ENCODE measurements at regions not wholly inside any gene's neighbourhood (a gene's known extent, or its start where the extent isn't known, plus 50 kb on each side); places are given as distances from the start of the nearest gene placed in this dataset.

DNA sequence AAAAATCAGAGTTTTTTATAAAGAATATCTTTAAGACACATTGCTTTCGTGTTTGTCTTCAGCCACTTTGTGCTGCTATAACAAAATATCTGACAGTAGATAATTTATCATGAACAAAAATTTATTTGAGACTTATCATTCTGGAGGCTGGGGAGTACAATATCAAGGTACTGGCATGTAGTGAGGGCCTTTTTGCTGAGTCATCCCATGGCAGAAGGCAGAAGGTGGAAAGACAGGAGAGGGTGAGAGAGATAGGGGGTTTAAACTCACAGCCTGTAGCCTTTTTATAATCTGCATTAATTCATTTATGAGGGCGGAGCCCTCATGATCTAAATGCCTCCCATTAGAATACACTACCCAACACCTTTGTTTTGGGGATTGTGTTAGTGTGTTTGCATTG lies 431.2 kb upstream of the FAM47C start:
- no peak overlapping the region for H2AK5ac ChIP-seq (ENCODE audit: low read length)
- H3K79me2 ChIP-seq (ENCODE audit: control insufficient read depth, insufficient read depth, low read length, poor library complexity) = no peaks in the 10 kb centered on the region
- no peak overlapping the region for H3K4ac ChIP-seq (ENCODE audit: low read depth, low read length)
- no peaks in the 10 kb centered on the region for H3K4me1 ChIP-seq (ENCODE audit: control insufficient read depth in 1 of 2, insufficient read depth in 2 of 2, low read length in 2 of 2)
- no peak overlapping the region for H4K8ac ChIP-seq (ENCODE audit: low read depth, low read length)
- H3K23ac ChIP-seq (ENCODE audit: low read length) = no peak overlapping the region
- no peak overlapping the region for H3K14ac ChIP-seq (ENCODE audit: low read length)
- no peaks in the 10 kb centered on the region for H3K36me3 ChIP-seq (ENCODE audit: control insufficient read depth in 1 of 2, insufficient read depth in 2 of 2, low read length in 2 of 2)
- no peak for DNase-seq
- H4K12ac ChIP-seq (ENCODE audit: low read depth, low read length) = no peak overlapping the region
- no peaks in the 10 kb centered on the region for H3K79me1 ChIP-seq (ENCODE audit: low read length)
- no peak overlapping the region for H2AFZ ChIP-seq (ENCODE audit: insufficient read depth, low read length, poor library complexity)
- H2BK120ac ChIP-seq (ENCODE audit: insufficient read depth, low read length, poor library complexity) = no peak overlapping the region
- H3K9me3 ChIP-seq (ENCODE audit: insufficient read depth, low read depth, low read length) = no peaks in the 10 kb centered on the region
- H2BK5ac ChIP-seq (ENCODE audit: low read depth, low read length, poor library complexity) = no peak overlapping the region
- H3K18ac ChIP-seq (ENCODE audit: low read length) = no peak overlapping the region
- no peak overlapping the region for H3K4me2 ChIP-seq (ENCODE audit: low read length)
- H4K91ac ChIP-seq (ENCODE audit: low read depth, low read length) = no peak overlapping the region
- no peaks in the 10 kb centered on the region for H3K27me3 ChIP-seq (ENCODE audit: insufficient read depth, low read length)
- H3K4me3 ChIP-seq (ENCODE audit: low read depth, low read length) = no peak overlapping the region
- H3K27ac ChIP-seq (ENCODE audit: low read depth, low read length) = no peak overlapping the region
- H2BK12ac ChIP-seq (ENCODE audit: low read length) = no peak overlapping the region
- WGBS (ENCODE audit: extremely low coverage, insufficient coverage, insufficient read length) = no CpG with 5 or more reads among the region's 2 CpGs
- H3K9ac ChIP-seq (ENCODE audit: low read length) = no peak overlapping the region

DNA sequence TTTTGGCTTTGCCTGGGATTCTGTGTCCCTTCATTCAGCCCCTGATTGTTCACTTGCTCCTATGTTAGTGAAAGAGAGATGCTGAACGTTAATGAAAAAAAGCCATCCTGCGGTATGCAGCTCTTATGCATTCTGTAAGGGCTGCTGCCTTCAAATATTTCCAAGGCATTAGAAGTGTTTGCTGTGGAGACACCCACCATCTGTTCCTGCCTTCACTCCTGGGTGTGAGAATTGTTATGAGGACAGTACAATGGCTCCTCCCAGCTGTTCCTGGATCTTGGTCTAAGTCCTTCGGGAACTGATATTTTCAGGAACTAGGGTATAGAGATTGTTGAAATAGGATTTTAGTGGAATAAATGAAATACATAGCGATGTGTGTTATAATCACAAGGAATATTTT lies 427.1 kb upstream of the FAM47C start:
- H3K18ac ChIP-seq (ENCODE audit: low read length) = no peak overlapping the region
- H3K4me1 ChIP-seq (ENCODE audit: control insufficient read depth in 1 of 2, insufficient read depth in 2 of 2, low read length in 2 of 2) = no peaks in the 10 kb centered on the region
- H3K36me3 ChIP-seq (ENCODE audit: control insufficient read depth in 1 of 2, insufficient read depth in 2 of 2, low read length in 2 of 2) = no peaks in the 10 kb centered on the region
- H3K4me3 ChIP-seq (ENCODE audit: low read depth, low read length) = no peak overlapping the region
- no peak overlapping the region for H3K27ac ChIP-seq (ENCODE audit: low read depth, low read length)
- H3K9ac ChIP-seq (ENCODE audit: low read length) = no peak overlapping the region
- no peak overlapping the region for H4K8ac ChIP-seq (ENCODE audit: low read depth, low read length)
- no peaks in the 10 kb centered on the region for H3K79me2 ChIP-seq (ENCODE audit: control insufficient read depth, insufficient read depth, low read length, poor library complexity)
- H2AK5ac ChIP-seq (ENCODE audit: low read length) = no peak overlapping the region
- H3K14ac ChIP-seq (ENCODE audit: low read length) = no peak overlapping the region
- no CpG with 5 or more reads among the region's 4 CpGs for WGBS (ENCODE audit: extremely low coverage, insufficient coverage, insufficient read length)
- H3K9me3 ChIP-seq (ENCODE audit: insufficient read depth, low read depth, low read length) = no peaks in the 10 kb centered on the region
- no peak overlapping the region for H2BK12ac ChIP-seq (ENCODE audit: low read length)
- no peak overlapping the region for H3K4me2 ChIP-seq (ENCODE audit: low read length)
- H2BK5ac ChIP-seq (ENCODE audit: low read depth, low read length, poor library complexity) = no peak overlapping the region
- H3K4ac ChIP-seq (ENCODE audit: low read depth, low read length) = no peak overlapping the region
- DNase-seq = no peak
- no peak overlapping the region for H3K23ac ChIP-seq (ENCODE audit: low read length)
- no peak overlapping the region for H2AFZ ChIP-seq (ENCODE audit: insufficient read depth, low read length, poor library complexity)
- H4K91ac ChIP-seq (ENCODE audit: low read depth, low read length) = no peak overlapping the region
- H4K12ac ChIP-seq (ENCODE audit: low read depth, low read length) = no peak overlapping the region
- no peaks in the 10 kb centered on the region for H3K79me1 ChIP-seq (ENCODE audit: low read length)
- no peaks in the 10 kb centered on the region for H3K27me3 ChIP-seq (ENCODE audit: insufficient read depth, low read length)
- no peak overlapping the region for H2BK120ac ChIP-seq (ENCODE audit: insufficient read depth, low read length, poor library complexity)

DNA sequence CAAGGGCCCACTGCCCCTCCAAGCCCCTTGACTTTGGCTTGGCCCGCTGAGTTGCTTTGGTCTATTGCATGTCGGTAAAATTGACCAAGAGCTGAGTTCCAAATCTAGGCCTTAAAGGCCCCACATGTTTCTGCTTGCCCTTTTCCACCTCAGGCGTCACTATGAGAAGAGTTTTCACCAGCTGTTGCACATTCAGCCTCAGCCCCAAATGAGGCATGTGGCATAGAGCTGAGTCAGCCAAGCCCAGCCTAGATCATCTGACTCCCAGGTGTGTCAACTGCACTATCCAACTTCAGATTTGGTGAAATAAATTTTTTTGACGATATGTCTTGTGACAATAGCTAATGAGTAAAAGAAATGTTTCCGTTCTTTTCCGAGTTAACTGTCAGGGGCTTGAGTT lies 424.5 kb upstream of the FAM47C start:
- H4K8ac ChIP-seq (ENCODE audit: low read depth, low read length) = no peak overlapping the region
- no peak overlapping the region for H3K27ac ChIP-seq (ENCODE audit: low read depth, low read length)
- H3K36me3 ChIP-seq (ENCODE audit: control insufficient read depth in 1 of 2, insufficient read depth in 2 of 2, low read length in 2 of 2) = no peaks in the 10 kb centered on the region
- no peak overlapping the region for H3K4me3 ChIP-seq (ENCODE audit: low read depth, low read length)
- H3K9me3 ChIP-seq (ENCODE audit: insufficient read depth, low read depth, low read length) = no peaks in the 10 kb centered on the region
- H3K79me1 ChIP-seq (ENCODE audit: low read length) = no peaks in the 10 kb centered on the region
- H3K4me2 ChIP-seq (ENCODE audit: low read length) = no peak overlapping the region
- H3K9ac ChIP-seq (ENCODE audit: low read length) = no peak overlapping the region
- no peak overlapping the region for H2AFZ ChIP-seq (ENCODE audit: insufficient read depth, low read length, poor library complexity)
- H4K91ac ChIP-seq (ENCODE audit: low read depth, low read length) = no peak overlapping the region
- H3K23ac ChIP-seq (ENCODE audit: low read length) = no peak overlapping the region
- no peak overlapping the region for H2AK5ac ChIP-seq (ENCODE audit: low read length)
- H3K4me1 ChIP-seq (ENCODE audit: control insufficient read depth in 1 of 2, insufficient read depth in 2 of 2, low read length in 2 of 2) = no peaks in the 10 kb centered on the region
- no peak overlapping the region for H3K4ac ChIP-seq (ENCODE audit: low read depth, low read length)
- no peak overlapping the region for H2BK12ac ChIP-seq (ENCODE audit: low read length)
- H3K14ac ChIP-seq (ENCODE audit: low read length) = no peak overlapping the region
- H3K27me3 ChIP-seq (ENCODE audit: insufficient read depth, low read length) = no peaks in the 10 kb centered on the region
- WGBS (ENCODE audit: extremely low coverage, insufficient coverage, insufficient read length) = no CpG with 5 or more reads among the region's 6 CpGs
- no peaks in the 10 kb centered on the region for H3K79me2 ChIP-seq (ENCODE audit: control insufficient read depth, insufficient read depth, low read length, poor library complexity)
- H3K18ac ChIP-seq (ENCODE audit: low read length) = no peak overlapping the region
- H2BK120ac ChIP-seq (ENCODE audit: insufficient read depth, low read length, poor library complexity) = no peak overlapping the region
- DNase-seq = no peak
- H2BK5ac ChIP-seq (ENCODE audit: low read depth, low read length, poor library complexity) = no peak overlapping the region
- H4K12ac ChIP-seq (ENCODE audit: low read depth, low read length) = no peak overlapping the region

DNA sequence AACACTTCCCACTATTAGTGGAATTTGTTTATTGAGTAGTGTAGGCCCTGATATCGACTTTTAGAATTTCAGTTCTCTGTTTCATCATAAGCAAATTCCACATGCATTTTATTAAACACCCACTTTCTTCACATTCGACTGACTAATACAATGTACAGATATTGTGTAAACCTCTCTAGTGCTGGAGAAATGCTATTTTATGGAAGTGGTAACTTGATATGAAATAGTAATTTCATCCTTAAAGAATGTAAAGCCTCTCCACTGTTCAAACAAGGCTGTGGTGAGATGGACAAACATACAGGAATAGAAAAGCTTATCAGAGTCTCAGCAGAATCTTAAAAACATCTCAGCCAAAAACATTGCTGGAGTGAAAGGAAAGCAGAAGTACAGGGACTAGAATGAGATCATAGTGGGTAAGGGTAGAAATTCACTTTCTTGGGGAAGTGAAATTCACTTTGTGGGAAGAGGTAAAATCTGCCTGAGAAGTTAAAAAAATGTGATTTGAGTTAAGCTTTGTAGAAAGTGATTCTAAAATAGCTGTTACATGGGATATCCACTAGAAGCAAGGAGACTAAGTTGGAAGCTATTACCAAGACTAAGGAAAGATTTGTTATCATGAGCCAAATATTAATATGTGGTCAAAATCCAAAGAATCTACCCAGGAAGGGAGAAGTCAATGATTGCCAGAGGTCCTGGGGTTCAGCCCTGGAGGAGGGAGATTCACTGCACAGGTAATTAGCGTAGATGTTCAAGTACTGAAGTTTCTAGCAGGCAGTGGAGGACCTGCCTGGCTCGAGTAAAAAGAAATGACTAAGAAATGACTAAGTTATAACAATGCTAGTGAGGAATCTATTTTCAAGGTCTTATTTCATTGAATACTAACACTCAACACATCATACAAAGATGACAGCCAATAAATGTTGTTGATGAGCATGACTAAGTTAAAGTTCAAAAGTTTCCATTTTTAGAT lies 398.3 kb upstream of the FAM47C start:
- H3K23ac ChIP-seq (ENCODE audit: low read length) = no peak overlapping the region
- no peak overlapping the region for H2BK12ac ChIP-seq (ENCODE audit: low read length)
- H3K4me2 ChIP-seq (ENCODE audit: low read length) = no peak overlapping the region
- H2AFZ ChIP-seq (ENCODE audit: insufficient read depth, low read length, poor library complexity) = no peak overlapping the region
- H3K18ac ChIP-seq (ENCODE audit: low read length) = no peak overlapping the region
- no peaks in the 10 kb centered on the region for H3K79me2 ChIP-seq (ENCODE audit: control insufficient read depth, insufficient read depth, low read length, poor library complexity)
- no peak overlapping the region for H4K8ac ChIP-seq (ENCODE audit: low read depth, low read length)
- no peak overlapping the region for H2BK5ac ChIP-seq (ENCODE audit: low read depth, low read length, poor library complexity)
- H2AK5ac ChIP-seq (ENCODE audit: low read length) = no peak overlapping the region
- no peak overlapping the region for H2BK120ac ChIP-seq (ENCODE audit: insufficient read depth, low read length, poor library complexity)
- no peaks in the 10 kb centered on the region for H3K9me3 ChIP-seq (ENCODE audit: insufficient read depth, low read depth, low read length)
- H3K27ac ChIP-seq (ENCODE audit: low read depth, low read length) = no peak overlapping the region
- no peaks in the 10 kb centered on the region for H3K36me3 ChIP-seq (ENCODE audit: control insufficient read depth in 1 of 2, insufficient read depth in 2 of 2, low read length in 2 of 2)
- H3K27me3 ChIP-seq (ENCODE audit: insufficient read depth, low read length) = no peaks in the 10 kb centered on the region
- no peak overlapping the region for H3K4me3 ChIP-seq (ENCODE audit: low read depth, low read length)
- H3K9ac ChIP-seq (ENCODE audit: low read length) = no peak overlapping the region
- H3K4ac ChIP-seq (ENCODE audit: low read depth, low read length) = no peak overlapping the region
- H3K14ac ChIP-seq (ENCODE audit: low read length) = no peak overlapping the region
- WGBS (ENCODE audit: extremely low coverage, insufficient coverage, insufficient read length) = no CpG with 5 or more reads among the region's 4 CpGs
- DNase-seq = no peak
- no peak overlapping the region for H4K12ac ChIP-seq (ENCODE audit: low read depth, low read length)
- no peak overlapping the region for H4K91ac ChIP-seq (ENCODE audit: low read depth, low read length)
- H3K79me1 ChIP-seq (ENCODE audit: low read length) = no peaks in the 10 kb centered on the region
- H3K4me1 ChIP-seq (ENCODE audit: control insufficient read depth in 1 of 2, insufficient read depth in 2 of 2, low read length in 2 of 2) = no peaks in the 10 kb centered on the region

Data from trophoblast cell (in vitro differentiated cells and primary cell).